ENCODE measurements at regions not wholly inside any gene's neighbourhood (a gene's known extent, or its start where the extent isn't known, plus 50 kb on each side); places are given as distances from the start of the nearest gene placed in this dataset.

DNA sequence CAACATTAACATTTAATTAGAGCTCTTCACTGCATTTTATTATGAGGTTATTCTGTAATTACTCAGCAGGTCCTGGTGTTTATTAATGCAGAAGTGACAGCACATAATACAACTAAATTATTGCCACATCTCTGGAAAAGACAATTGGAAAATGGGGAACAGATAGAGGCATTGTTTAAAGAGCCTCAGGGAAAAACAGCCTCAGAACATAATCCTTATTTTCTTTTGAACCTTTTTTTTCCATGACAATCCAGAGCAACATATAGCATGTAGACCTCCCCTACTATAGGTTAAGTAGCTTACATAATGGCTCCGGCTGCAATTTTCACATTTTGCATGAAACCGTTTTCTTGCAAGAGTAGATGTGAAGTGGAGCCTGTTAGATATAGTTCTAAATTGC, 87.2 kb downstream of the RMI1 start:
- DNase-seq (ENCODE audit: low read depth, low spot score) = no peak
- TF ChIP-seq, protein P1, sequence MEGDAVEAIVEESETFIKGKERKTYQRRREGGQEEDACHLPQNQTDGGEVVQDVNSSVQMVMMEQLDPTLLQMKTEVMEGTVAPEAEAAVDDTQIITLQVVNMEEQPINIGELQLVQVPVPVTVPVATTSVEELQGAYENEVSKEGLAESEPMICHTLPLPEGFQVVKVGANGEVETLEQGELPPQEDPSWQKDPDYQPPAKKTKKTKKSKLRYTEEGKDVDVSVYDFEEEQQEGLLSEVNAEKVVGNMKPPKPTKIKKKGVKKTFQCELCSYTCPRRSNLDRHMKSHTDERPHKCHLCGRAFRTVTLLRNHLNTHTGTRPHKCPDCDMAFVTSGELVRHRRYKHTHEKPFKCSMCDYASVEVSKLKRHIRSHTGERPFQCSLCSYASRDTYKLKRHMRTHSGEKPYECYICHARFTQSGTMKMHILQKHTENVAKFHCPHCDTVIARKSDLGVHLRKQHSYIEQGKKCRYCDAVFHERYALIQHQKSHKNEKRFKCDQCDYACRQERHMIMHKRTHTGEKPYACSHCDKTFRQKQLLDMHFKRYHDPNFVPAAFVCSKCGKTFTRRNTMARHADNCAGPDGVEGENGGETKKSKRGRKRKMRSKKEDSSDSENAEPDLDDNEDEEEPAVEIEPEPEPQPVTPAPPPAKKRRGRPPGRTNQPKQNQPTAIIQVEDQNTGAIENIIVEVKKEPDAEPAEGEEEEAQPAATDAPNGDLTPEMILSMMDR (conservative IDR thresholded peaks at IDR 0.05) = no peak
- peaks cover 24% of the 10 kb centered on the region for H3K4me1 Mint-ChIP-seq
- no peaks in the 10 kb centered on the region for H3K27me3 Mint-ChIP-seq (ENCODE audit: low read depth)
- no peak overlapping the region for H3K4me3 Mint-ChIP-seq
- no peaks in the 10 kb centered on the region for H3K36me3 Mint-ChIP-seq (ENCODE audit: low read depth)
- no peak overlapping the region for H3K27ac Mint-ChIP-seq (ENCODE audit: unreplicated experiment)
- peaks cover 3% of the 10 kb centered on the region for H3K9me3 Mint-ChIP-seq

GRCh38 chr9:84068872-84069271, 88.3 kb downstream of the RMI1 start:
- H3K36me3 Mint-ChIP-seq (ENCODE audit: low read depth) = no peaks in the 10 kb centered on the region
- peaks cover 3% of the 10 kb centered on the region for H3K9me3 Mint-ChIP-seq
- no peak overlapping the region for H3K27ac Mint-ChIP-seq (ENCODE audit: unreplicated experiment)
- TF ChIP-seq, protein P1 (conservative IDR thresholded peaks at IDR 0.05) = no peak
- H3K4me3 Mint-ChIP-seq = no peak overlapping the region
- H3K27me3 Mint-ChIP-seq (ENCODE audit: low read depth) = no peaks in the 10 kb centered on the region
- no peak for DNase-seq (ENCODE audit: low read depth, low spot score)
- H3K4me1 Mint-ChIP-seq = peaks cover 20% of the 10 kb centered on the region

DNA sequence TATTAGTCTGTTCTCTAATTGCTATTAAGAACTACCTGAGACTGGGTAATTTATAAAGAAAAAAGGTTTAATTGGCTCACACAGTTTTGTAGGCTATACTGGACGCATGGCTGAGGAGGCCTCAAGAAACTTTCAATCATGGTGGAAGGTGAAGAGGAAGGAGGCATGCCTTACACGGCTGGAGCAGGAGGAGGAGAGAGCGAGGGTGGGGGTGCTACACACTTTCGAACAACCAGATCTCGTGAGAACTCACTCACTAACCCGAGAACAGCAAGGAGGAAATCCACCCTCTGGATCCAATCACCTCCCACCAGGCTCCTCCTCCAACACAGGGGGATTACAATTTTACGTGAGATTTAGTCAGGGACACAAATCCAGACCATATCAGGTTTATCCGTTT, 90.0 kb downstream of the RMI1 start:
- peaks cover 3% of the 10 kb centered on the region for H3K9me3 Mint-ChIP-seq
- TF ChIP-seq, protein P1 (conservative IDR thresholded peaks at IDR 0.05) = no peak
- DNase-seq (ENCODE audit: low read depth, low spot score) = no peak
- peak overlapping the region; percentile 46 for H3K27ac Mint-ChIP-seq (ENCODE audit: unreplicated experiment)
- H3K27me3 Mint-ChIP-seq (ENCODE audit: low read depth) = no peaks in the 10 kb centered on the region
- H3K36me3 Mint-ChIP-seq (ENCODE audit: low read depth) = no peaks in the 10 kb centered on the region
- H3K4me1 Mint-ChIP-seq = peaks cover 5% of the 10 kb centered on the region
- no peak overlapping the region for H3K4me3 Mint-ChIP-seq

DNA sequence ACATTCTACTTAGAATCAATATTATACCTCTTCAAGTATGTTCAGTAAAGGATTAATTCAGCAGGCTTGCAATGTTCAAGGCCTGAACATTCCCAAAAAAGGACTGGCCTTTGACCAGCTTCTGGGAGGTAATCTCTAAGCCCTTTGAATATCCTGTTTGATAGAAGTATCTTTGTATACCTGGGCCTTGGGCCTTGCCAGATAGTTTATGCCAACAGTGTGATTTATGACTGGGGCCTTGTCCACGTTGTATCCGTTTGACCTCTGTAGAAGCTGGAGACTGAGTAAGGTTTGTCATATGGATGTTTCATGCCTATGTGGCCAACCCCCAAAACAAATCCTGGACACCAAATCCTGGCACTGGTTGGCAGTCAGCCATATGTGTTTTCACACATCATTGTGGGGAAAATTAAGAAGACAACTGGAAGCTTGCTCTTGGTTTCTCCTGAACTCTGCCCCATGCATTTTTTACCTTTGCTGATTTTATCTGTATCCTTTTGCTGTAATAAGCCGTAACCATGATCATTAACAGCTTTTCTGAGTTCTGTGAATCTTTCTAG, 92.1 kb downstream of the RMI1 start:
- no peak overlapping the region for H3K4me3 Mint-ChIP-seq
- peaks cover under 1% of the 10 kb centered on the region for H3K9me3 Mint-ChIP-seq
- TF ChIP-seq, protein P1 (conservative IDR thresholded peaks at IDR 0.05) = no peak
- DNase-seq (ENCODE audit: low read depth, low spot score) = no peak
- no peaks in the 10 kb centered on the region for H3K36me3 Mint-ChIP-seq (ENCODE audit: low read depth)
- H3K27ac Mint-ChIP-seq (ENCODE audit: unreplicated experiment) = no peak overlapping the region
- no peaks in the 10 kb centered on the region for H3K27me3 Mint-ChIP-seq (ENCODE audit: low read depth)
- peaks cover 3% of the 10 kb centered on the region for H3K4me1 Mint-ChIP-seq

- peaks cover 3% of the 10 kb centered on the region for H3K9me3 Mint-ChIP-seq
- peaks cover 10% of the 10 kb centered on the region for H3K4me1 Mint-ChIP-seq
- TF ChIP-seq, protein P1 (conservative IDR thresholded peaks at IDR 0.05) = no peak
- H3K27me3 Mint-ChIP-seq (ENCODE audit: low read depth) = no peaks in the 10 kb centered on the region
- no peak for DNase-seq (ENCODE audit: low read depth, low spot score)
- H3K36me3 Mint-ChIP-seq (ENCODE audit: low read depth) = no peaks in the 10 kb centered on the region
- no peak overlapping the region for H3K27ac Mint-ChIP-seq (ENCODE audit: unreplicated experiment)
- no peak overlapping the region for H3K4me3 Mint-ChIP-seq
These were observed 94.4 kb downstream of the RMI1 start for GRCh38 chr9:84075004-84075403.
